ENCODE measurements at regions not wholly inside any gene's neighbourhood (a gene's known extent, or its start where the extent isn't known, plus 50 kb on each side); places are given as distances from the start of the nearest gene placed in this dataset.

GRCh38 chrX:40182615-40183014 is 84.9 kb upstream of the BCOR start:
- DNase-seq (ENCODE audit: low read depth in 2 of 2) = no peak

- DNase-seq (ENCODE audit: low read depth in 2 of 2) = no peak
Measured at GRCh38 chrX:40182095-40182494, 84.3 kb upstream of the BCOR start.

GRCh38 chrX:40179283-40179682 is 81.5 kb upstream of the BCOR start:
- DNase-seq (ENCODE audit: low read depth in 2 of 2) = no peak

- no peak for DNase-seq (ENCODE audit: low read depth in 2 of 2)
Measured at GRCh38 chrX:40177942-40178715, 80.4 kb upstream of the BCOR start.

GRCh38 chrX:40177489-40177888 is 79.7 kb upstream of the BCOR start:
- no peak for DNase-seq (ENCODE audit: low read depth in 2 of 2)

- no peak for DNase-seq (ENCODE audit: low read depth in 2 of 2)
Measured at GRCh38 chrX:40177117-40177430, 79.3 kb upstream of the BCOR start.

GRCh38 chrX:40176351-40177116 is 78.8 kb upstream of the BCOR start:
- DNase-seq (ENCODE audit: low read depth in 2 of 2) = peak; percentile 56 to 58

- DNase-seq (ENCODE audit: low read depth in 2 of 2) = peak; percentile 64
Measured at GRCh38 chrX:40175511-40176350, 78.0 kb upstream of the BCOR start.

- DNase-seq (ENCODE audit: low read depth in 2 of 2) = no peak
Measured at GRCh38 chrX:40174854-40175510, 77.2 kb upstream of the BCOR start.

GRCh38 chrX:40174001-40174853 is 76.5 kb upstream of the BCOR start:
- peak in 1 of 2 donors; percentile 68 for DNase-seq (ENCODE audit: low read depth in 2 of 2)

- no peak for DNase-seq (ENCODE audit: low read depth in 2 of 2)
Measured at GRCh38 chrX:40173143-40174000, 75.6 kb upstream of the BCOR start.

GRCh38 chrX:40172401-40173142 is 74.8 kb upstream of the BCOR start:
- no peak for DNase-seq (ENCODE audit: low read depth in 2 of 2)

GRCh38 chrX:40171513-40172400 is 74.0 kb upstream of the BCOR start:
- DNase-seq (ENCODE audit: low read depth in 2 of 2) = no peak

- no peak for DNase-seq (ENCODE audit: low read depth in 2 of 2)
Measured at GRCh38 chrX:40170830-40171512, 73.2 kb upstream of the BCOR start.

- DNase-seq (ENCODE audit: low read depth in 2 of 2) = peak; percentile 68 to 69
Measured at GRCh38 chrX:40169193-40170101, 71.7 kb upstream of the BCOR start.

- no peak for DNase-seq (ENCODE audit: low read depth in 2 of 2)
Measured at GRCh38 chrX:40168480-40169011, 70.8 kb upstream of the BCOR start.
